HG02610 (cell line): ENCODE measurements at regions not wholly inside any gene's neighbourhood (a gene's known extent, or its start where the extent isn't known, plus 50 kb on each side); places are given as distances from the start of the nearest gene placed in this dataset.
"Not testable (repeated sequence)": the region's sequence is repeated elsewhere in the genome, so short reads cannot be mapped to it uniquely, and the experiment has no call there.

Experiments
- ATAC-seq: cut with Tn5 transposase; IDR thresholded peaks from one replicate; pipeline ENCODE4 v1.9.1; 2021; ENCODE audit warnings: mild to moderate bottlenecking, moderate library complexity; ENCODE audit not compliant: unreplicated experiment

DNA sequence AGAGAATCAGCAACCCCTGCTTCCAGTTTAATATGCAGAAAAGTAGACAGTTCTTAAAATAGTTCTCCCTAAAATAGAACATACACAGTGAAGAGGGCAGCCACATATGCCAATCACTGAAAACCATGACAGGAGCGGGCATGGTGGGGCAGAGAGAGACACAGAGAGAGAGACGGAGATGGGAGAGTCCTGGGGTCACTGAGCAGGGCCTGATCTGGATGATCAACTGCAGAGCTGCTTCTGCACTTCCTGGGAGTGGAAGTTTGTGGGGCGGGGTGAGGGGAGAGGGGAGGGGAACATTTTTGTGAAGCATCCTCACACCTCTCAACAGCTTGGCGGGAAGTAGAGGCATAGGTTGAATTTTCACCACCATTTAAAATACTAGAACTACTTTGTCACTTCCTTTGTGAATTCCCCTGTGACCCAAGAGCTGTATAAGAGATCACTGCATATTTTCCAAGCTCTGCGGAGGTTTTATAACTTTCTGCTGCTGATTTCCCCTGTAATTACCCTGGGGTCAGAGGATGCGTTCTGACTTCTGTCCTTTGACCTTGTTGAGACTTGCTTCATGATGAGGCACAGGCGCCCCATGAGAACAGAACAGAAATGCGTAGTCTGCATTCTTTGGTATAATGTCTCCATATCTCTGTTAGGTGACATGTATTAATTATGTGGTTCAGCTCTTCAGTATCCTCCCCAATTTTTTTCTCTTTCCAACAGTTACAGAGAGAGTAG lies 419.4 kb downstream of the BRD1 start:
- no peak for ATAC-seq

DNA sequence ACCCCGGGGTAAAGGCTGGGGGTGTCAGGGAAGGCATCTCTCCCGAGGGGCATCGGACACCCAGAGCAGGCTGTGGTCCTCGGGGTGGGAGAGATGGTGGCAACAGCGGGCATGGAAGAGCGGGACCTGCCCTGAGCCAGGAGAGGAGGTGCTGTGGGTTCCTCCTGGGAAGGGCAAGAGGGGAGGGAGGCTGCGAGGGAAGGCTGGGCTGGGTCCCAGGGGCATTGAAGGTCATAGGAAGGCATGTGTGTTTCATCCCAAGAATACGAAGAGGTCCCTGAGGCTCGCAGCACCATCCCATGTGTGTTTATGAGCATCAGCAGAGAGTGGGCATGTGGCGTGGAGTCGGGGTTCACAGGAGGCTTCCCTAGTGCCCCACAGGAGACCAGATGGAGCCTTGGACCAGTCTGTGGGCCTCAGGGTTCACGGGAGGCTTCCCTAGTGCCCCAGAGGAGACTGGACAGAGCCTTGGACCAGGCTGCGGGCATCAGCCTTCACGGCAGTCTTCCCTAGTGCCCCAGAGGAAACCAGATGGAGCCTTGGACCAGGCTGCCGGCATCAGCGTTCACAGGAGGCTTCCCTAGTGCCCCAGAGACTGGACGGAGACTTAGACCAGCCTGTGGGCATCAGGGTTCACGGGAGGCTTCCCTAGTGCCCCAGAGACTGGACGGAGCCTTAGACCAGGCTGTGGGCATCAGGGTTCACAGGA lies 420.6 kb downstream of the BRD1 start:
- no peak for ATAC-seq

DNA sequence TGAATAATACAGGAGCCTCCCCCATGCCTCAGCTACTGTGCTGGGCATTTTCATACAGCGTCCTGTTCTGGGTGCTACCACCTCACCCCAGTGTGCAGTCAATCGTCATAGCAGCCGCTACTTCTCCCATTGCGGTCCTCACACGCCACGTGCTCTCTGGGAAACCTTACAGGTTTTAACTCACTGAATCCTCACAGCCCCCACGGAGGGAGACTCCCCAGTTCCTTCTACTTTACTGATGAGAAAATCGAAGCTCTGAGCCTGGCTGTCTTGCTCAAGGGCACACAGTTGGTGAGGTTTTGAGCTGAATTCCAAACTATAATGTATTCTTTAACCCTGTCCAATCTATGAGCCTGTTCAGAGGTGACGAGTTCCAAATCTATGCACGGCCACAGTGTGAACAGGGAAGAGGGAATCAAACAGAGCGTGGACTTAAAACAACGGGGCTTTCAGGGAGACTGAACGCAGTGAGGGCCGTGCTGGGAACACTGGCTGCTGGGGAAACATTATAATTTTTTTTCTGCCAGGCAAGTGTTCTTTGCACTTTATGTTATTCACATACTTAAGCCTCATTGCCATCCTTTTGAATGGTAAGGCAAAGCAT lies 421.5 kb downstream of the BRD1 start:
- ATAC-seq: no peak

DNA sequence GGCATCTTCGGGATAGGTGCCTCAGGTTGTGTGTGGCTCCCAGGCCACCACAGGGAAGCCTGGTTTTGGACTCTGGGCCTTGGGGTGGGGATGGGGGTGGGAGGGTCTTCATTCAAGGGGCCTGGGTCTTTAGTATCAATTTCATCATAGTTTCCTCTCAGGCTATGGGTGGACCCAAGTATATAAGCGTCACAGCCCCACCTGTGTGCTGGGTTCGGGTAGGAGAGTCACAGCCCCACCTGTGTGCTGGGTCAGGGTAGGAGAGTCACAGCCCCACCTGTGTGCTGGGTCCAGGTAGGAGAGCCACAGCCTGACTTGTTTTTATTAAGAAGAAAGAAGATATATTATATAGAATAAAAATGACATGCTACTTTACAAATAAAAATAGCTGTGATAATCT lies 422.1 kb downstream of the BRD1 start:
- ATAC-seq: no peak

DNA sequence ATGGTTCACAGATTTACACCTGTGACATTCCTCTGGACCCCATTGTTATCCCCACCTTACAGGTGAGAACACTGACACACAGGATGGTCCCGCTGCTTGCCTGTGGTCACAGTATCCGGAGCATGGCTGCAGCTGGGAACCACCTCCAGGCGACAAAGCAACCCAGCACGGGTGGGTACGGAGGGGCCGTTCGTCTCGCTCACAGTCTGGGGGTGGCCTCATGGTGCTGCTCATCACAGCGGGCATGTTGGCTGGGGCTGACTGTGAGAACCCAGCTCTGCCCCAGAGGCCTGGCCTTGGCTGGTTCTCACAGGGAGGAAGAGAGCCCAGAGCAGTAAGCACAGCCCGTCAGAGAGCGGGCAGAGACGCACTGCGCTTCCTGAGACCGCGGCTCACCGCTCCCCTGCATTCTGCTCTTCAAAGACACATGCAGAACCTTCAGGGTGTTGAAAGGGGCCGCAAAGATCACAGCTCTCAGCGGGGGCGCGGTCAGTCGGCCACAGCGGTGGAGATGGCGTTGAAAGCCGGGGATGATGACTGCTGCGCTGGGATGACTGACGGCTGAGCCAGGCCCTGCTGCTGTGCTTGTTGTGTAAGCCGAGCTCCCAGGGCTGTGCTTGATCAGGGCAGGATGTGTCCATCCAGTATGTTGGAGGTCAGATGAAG lies 423.0 kb downstream of the BRD1 start:
- ATAC-seq: no peak

DNA sequence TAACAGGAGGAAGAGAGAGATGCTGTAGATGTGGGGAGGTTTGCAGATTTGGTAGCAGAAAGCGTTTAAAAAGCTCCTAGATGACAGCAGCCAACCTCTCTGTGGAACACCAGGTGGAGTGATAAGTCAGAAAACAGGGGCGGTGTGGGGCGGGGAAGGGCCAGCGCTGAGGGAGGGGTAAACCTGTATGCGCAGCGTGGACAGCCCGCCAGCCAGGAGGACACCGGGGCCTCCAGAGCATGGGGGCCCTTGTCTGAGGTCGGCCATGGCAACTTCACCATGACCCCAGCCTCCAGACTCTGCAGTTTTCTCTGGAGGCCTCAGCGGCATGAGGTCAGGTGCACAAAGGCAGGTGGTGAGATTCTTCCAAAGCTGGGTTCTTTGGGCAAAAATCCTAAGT lies 423.7 kb downstream of the BRD1 start:
- ATAC-seq: no peak

DNA sequence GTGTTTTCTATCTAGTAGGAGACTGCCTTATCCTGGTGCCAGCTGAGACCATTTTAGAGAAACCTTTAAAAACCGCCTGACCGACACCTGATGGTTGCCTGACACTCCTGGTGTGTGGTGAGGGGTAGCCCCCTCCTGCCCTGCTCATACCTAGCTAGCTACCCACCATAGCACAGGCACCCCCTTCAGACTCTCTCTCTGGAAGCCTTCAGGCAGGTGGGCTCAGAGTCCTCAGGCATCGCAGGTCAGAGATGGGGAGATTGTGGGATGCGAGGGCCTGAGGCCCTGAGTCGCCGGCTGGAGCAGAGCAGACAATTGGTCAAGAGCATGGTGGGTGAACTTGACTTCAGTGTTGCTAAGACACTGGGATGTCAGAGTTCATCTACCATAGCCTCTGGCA lies 424.6 kb downstream of the BRD1 start:
- no peak for ATAC-seq

DNA sequence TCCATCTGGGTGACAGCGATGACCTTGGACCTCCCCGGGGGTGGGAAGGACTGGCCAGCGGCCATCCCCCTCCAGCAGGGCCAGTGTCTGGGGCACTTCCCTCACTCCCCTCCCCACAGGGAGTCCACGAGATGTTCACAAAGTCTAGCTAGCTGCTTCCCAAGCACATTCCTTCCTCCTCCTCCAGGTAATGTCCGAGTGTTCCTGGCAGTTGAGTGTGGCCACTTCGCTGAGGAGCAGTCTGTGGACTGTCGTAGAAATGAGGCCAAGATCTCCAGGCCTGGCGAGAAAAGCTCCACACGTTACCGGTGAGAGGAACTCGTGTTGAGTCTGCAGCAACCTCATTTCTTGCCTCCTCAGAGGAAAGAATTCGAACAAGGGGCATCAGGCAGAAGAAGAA lies 425.5 kb downstream of the BRD1 start:
- no peak for ATAC-seq

DNA sequence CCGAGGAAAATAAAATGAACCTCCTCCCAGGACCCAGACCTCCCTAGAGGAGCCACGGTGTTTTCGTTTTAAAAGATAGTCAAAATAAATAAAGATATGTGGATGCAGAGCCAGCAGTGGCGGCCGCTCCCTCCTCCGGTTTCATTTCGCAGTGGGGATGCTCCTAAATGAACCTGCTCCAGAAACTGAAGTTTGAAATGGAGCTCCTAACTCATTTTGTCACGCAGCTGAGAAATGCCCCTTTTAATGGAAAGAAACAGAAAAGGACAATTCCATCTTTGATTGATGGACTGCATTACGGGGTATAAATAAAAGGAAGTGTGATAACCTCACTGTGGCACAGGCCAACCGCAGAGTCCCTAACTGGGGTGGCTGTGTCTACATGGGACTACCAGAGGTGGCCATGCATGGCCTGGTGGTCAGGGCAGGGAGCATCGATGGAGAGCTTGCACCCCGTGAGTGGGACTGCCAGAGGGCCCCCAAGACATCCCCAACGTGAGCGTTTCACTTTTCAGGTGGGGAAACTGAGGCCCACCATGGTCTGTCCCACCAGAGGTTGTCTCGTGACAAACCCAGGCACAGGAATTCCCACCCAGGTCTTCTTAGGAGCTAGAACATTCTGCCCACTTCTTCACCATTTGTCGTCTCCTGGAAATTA lies 426.6 kb downstream of the BRD1 start:
- ATAC-seq: no peak

DNA sequence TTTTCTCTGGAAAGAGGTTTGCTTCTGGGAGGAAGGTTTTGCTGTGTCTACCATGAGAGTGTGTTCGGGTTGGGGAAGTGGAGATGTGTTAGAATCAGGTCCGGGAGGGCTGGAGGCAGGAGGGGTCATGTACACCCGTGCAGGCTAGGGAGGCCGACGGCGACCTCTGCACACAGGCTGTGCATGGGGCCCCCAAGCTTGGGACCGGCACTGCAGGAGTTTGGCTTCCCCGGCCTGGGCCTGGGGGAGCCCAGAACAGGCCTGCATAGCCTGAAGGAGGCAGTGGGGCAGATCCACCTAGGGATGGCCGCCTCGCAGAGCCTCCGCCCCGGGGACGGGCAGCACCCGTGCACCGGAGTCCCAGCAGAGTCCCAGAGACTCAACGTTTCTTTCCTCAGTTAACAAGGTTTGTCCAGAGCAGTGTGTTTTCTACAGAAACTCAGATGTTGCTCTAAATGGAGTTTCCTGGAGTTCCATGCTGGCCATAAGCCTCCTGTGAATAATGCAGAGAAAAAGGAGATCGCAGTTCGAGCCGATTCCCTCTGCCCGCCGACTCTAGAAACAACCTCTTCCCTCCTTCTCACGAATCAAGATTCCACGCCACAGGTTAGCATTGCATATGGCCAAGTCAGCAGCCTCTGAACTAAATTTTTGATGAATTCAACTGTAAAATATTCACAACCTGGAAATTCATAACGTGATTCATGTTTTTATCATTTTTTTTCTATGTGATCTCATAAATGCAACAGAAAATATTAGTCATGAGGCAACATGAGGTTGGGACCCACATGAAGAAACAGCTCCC lies 427.3 kb downstream of the BRD1 start:
- ATAC-seq: no peak

DNA sequence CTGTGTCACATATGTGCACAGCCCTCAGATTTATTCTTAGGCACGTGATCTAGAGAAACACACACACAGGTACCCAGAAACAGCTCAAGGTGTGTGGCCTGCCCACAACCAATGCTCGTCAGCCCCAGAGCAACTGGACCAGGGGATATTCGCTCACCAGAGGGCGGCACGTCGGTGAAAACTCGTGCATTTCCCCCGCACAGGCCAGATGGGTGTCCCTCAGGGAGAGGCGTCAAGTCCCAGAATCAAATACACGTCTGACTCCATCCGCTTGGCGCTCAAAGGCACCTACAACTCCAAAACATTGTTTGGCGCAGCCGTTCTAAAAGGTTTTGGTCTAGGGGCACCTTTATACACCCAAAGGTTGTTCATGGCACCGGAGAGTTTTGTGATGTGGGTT lies 429.0 kb downstream of the BRD1 start:
- ATAC-seq: no peak

DNA sequence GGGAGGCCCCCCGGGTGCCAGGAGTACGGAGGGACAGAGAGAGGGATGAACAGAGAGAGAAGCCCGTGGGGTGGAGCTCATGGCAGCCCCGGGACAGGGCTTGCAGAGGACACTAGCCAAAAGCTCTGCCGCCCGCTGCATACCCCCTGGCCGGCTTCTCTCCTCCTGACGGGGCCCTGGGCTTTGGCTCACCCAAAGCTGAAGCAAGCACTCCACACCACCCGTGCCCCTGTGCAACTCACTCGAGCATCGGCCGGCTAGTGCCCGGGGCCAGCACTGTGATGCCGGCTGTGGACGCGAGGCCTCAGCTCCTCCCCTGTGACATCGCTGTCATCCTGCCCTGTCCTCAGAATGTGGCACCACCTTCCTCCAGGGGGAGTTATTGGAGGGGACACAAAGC lies 429.6 kb downstream of the BRD1 start:
- no peak for ATAC-seq

DNA sequence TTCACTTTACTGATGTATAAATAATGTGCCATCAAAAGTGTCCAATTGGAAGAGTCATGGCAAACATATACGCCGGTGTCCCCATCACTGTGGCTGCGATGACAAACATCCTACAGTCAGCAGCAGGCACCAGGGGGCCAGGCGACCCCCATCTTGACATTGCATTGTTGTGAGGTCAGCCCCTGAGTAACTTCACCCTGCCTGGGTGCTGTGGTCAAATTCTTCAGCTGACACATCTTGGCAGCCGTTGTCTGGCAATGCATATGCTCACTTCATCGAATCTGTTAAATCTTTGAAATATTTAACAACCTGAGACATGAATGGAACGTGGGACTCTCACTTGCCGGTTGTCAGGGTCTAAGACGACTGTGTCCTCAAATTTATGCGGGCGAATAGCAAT lies 430.9 kb downstream of the BRD1 start:
- ATAC-seq: no peak

DNA sequence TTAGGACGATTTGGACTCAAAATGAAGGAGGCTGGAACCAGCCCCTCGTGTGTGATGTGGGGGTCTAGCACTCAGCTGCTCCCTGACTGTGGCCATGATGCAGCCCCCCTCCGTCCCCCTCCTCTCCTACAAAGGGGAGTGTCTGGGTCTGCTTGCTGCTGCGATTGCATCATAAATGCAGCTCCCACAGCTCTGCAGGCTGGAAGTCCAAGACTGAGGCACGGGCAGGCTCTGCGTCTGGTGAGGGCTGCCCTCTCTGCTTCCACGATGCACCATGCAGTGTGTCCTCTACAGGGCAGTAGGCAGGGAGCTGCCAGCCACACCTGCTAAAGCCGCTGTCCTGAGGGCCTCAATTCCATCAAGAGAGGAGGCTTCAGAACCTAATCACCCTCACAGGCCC lies 432.1 kb downstream of the BRD1 start:
- no peak for ATAC-seq

DNA sequence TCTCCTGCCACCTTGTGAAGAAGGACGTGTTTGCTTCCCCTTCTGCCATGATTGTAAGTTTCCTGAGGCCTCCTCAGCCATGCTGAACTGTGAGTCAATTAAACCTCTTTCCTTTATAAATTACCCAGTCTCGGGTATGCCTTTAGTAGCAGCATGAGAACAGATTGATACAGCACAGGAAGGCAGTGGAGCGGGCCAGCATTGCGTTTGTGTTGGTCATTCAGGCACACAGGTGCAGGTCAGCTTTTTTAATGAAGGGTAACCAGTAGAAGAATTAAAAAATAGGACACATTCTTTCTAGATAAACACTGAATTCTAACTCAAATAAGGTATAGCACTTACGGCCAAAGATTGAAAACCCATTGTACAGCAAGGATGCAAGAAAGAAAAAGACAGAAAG lies 432.6 kb downstream of the BRD1 start:
- not testable (repeated sequence) for ATAC-seq

DNA sequence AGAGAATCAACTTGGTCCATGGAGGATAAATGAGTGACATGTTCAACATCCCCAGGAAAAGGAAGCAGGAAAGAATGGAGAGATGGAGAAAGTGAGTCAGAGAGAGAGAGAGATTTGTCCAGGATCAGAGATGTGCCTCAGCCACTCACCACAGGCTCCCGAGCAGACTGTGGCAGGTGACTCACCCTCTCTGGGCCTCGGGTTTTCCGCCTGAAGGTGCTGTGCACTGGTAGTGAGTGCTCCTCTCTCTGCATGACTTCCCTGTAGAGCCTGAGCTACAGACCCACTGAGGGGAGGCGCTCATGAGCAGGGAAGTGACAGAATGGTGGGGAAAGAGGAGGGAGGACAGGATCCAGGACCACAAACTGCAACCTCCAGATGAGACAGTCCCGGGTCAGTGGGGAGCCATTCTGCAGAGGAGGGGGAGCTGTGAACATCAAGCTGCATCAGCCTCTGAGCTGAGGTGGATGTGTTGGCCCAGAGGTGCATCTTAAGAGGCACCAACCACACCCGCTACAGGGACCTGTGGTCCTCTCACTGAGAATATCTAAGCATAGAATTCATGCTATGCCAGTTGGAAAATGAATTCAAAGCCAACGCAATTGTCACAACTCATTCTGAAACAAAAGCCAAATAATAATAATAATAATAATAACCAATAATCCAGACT lies 433.4 kb downstream of the BRD1 start:
- ATAC-seq: no peak

DNA sequence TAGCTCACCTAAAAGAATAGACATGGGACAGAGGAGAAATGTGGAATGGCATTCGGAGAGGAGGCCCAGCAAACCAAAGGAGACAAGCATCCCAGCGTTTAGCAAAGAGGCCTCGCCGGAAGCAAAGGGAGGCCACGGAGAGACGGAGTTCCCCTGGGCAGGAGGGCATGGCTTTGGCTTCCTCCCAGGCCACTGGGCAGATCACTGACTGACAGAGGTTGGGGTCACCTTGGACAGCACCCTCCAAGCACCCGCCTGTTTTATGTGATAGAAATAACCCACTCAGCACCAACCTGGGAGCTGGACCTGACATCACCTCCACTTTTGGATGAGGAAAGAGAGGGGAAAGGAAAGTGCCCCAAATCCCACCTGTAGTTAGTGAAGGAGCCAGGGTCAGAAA lies 434.1 kb downstream of the BRD1 start:
- ATAC-seq: no peak

DNA sequence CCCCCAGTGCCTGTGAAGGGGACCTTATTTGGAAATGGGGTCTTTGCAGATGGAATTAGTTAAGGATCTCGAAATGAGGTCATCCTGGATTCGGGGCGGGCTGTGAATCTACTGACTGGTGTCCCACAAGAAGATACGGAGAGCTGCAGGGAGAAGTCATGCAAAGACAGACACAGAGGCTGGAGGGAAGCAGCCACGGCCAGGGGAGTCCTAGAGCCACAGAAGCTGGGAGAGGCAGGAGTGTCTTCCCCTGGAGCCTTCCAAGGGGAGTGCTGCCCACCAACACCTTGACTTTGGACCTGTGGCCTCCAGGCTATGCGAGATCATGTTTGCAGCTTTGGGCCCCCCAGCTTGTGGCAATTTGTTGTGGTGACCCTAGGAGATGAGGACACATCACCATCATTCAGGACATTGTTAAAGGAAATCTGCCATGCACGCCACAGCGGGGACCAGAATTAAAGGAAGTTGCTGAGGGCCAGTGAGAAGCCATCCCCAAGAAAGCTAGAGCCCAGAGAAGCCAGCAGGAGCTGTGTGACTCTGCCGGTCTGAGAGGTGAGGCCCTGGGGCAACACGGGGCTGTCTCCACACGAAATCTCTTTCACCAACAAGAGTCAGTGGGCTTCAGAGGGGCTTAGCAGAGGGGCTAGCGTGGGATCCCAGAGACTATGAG lies 434.7 kb downstream of the BRD1 start:
- no peak for ATAC-seq

DNA sequence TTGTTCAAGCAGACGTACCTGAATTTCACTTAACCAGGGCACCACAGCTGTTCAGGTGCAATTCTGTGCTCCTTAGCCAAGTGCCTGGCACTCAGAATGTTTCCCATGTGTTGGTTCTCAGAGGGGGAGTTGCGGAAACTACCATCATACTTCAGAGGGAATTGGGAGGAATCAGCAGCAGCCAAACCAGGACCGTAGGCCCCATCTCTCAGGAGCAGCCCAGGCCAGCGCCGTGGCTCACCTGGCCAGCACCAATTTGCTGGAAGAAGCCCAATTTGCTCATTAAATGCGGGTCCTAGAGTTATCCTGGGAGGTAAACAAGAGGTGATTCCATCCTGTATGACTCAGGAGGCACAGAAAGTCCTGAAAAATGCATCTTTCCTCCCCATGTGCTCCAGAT lies 435.4 kb downstream of the BRD1 start:
- ATAC-seq: no peak
